ENCODE measurements at regions not wholly inside any gene's neighbourhood (a gene's known extent, or its start where the extent isn't known, plus 50 kb on each side); places are given as distances from the start of the nearest gene placed in this dataset.
"Not testable (repeated sequence)": the region's sequence is repeated elsewhere in the genome, so short reads cannot be mapped to it uniquely, and the experiment has no call there.

GRCh38 chr2:143875295-143876233 lies 644.4 kb downstream of the ZEB2 start:
- in situ Hi-C loops (cut with HindIII; ENCODE audit: low pct_unique_long_range_greater_than_20kb, low sequenced_read_pairs) = no loop called here

GRCh38 chr2:143873886-143874285 lies 646.0 kb downstream of the ZEB2 start:
- DNase-seq (ENCODE audit: low read depth, low spot score) = no peak
- in situ Hi-C loops (cut with HindIII; ENCODE audit: low pct_unique_long_range_greater_than_20kb, low sequenced_read_pairs) = no loop called here

More at GRCh38 chr2:143875295-143876233, 644.4 kb downstream of the ZEB2 start:
- no peak for DNase-seq (ENCODE audit: low read depth, low spot score)

DNA sequence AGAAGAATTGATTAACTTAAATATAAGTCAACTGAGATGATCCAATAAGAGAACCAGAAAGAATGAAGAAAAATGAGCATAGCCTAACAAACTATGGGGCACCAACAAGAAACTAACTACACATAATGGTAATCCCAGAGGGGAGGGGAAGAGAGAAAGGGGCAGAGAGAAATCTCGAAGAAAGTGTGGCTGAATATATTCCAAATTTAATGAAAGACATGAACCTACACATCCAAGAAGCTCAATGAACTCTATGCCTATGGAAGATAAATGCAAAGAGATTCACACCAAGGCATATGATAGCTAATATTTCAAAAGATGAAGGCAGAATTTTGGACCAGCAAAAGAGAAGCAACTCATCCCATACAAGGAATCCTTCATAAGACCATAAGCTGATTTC lies 649.2 kb downstream of the ZEB2 start:
- DNase-seq (ENCODE audit: low read depth, low spot score) = no peak
- in situ Hi-C loops (cut with HindIII; ENCODE audit: low pct_unique_long_range_greater_than_20kb, low sequenced_read_pairs) = no loop called here

- in situ Hi-C loops (cut with HindIII; ENCODE audit: low pct_unique_long_range_greater_than_20kb, low sequenced_read_pairs) = no loop called here
- DNase-seq (ENCODE audit: low read depth, low spot score) = no peak
These were observed 662.9 kb downstream of the ZEB2 start for GRCh38 chr2:143856978-143857377.

- in situ Hi-C loops (cut with HindIII; ENCODE audit: low pct_unique_long_range_greater_than_20kb, low sequenced_read_pairs) = no loop called here
- DNase-seq (ENCODE audit: low read depth, low spot score) = no peak
These were observed 667.2 kb downstream of the ZEB2 start for GRCh38 chr2:143852759-143853158.

DNA sequence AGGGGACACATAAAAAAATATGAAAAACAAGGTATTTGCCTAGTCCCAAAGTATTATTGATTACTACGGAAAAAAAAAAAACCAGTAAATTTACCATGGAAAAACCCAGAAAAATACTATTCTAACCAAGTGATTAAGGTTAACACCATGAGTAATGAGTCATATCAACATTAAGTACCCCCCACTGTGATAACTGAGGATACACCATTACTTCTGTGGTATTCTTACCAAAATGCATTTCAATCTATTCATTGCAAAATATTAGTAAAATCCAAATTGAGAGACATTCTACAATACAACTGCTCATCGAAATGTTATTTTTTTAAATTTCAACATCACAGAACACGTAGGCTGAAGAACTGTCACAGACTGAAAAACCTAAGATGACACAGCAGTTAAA lies 669.8 kb downstream of the ZEB2 start:
- in situ Hi-C loops (cut with HindIII; ENCODE audit: low pct_unique_long_range_greater_than_20kb, low sequenced_read_pairs) = no loop called here
- no peak for DNase-seq (ENCODE audit: low read depth, low spot score)

DNA sequence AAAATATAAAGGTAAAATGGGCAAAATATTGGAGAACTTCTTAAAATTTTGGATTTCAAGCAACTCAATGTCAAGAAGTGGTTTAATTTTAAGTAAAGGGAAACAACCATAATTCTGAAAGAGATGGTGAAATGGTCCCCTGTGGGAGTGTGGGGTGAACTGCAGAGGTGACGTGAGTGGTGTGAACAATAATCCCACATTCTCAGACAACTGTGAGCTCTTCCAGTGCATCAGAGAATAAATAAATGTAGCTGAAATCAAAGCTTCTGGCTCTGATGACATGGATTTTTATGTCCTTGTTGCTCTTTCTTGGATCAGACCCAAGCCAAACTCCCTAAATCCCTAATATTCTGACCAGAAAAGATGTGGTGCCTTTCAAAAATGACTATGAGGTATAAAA lies 672.7 kb downstream of the ZEB2 start:
- in situ Hi-C loops (cut with HindIII; ENCODE audit: low pct_unique_long_range_greater_than_20kb, low sequenced_read_pairs) = no loop called here
- no peak for DNase-seq (ENCODE audit: low read depth, low spot score)

- in situ Hi-C loops (cut with HindIII; ENCODE audit: low pct_unique_long_range_greater_than_20kb, low sequenced_read_pairs) = no loop called here
These were observed 674.9 kb downstream of the ZEB2 start for GRCh38 chr2:143844986-143845385.

GRCh38 chr2:143843686-143844085 lies 676.2 kb downstream of the ZEB2 start:
- in situ Hi-C loops (cut with HindIII; ENCODE audit: low pct_unique_long_range_greater_than_20kb, low sequenced_read_pairs) = no loop called here

More at GRCh38 chr2:143844986-143845385, 674.9 kb downstream of the ZEB2 start:
- no peak for DNase-seq (ENCODE audit: low read depth, low spot score)

DNA sequence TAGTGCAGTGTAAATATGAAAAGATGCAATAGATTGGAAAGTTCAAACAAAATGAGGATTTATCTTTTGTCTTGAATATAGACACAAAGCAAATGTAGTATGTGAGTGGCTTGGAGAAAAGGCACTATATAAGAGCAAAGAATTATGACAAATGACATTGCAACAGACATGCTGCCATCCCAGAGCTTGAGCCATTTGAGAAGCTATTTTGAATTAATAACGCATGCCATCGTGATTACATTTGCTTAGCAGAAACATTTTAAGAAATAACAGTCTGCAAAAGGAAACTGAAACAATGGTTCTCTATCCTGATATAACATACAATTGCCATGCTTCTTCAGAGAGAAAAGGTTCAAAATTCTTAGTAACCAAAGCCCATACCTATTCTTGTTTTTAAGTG lies 677.1 kb downstream of the ZEB2 start:
- no peak for DNase-seq (ENCODE audit: low read depth, low spot score)
- in situ Hi-C loops (cut with HindIII; ENCODE audit: low pct_unique_long_range_greater_than_20kb, low sequenced_read_pairs) = no loop called here

More at GRCh38 chr2:143843686-143844085, 676.2 kb downstream of the ZEB2 start:
- no peak for DNase-seq (ENCODE audit: low read depth, low spot score)

DNA sequence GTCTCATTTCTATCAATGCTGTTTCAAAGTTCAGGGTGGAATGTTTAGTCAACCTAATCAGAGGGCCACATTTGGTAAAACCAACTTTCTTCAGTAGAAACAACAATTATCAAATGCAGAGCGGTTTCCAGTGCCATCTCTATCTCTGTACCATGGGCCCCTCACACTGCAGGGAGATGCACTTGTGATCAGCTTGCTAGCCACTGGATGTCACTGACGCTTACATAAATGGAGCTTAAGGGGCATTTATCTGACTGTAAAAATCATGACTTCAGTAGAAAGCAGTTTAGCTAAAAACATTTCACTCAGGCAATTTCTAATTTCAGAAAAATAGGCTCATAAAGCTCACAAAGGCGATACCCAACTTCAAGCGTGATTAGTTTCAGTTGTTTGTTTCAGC lies 678.0 kb downstream of the ZEB2 start:
- no peak for DNase-seq (ENCODE audit: low read depth, low spot score)
- in situ Hi-C loops (cut with HindIII; ENCODE audit: low pct_unique_long_range_greater_than_20kb, low sequenced_read_pairs) = no loop called here

DNA sequence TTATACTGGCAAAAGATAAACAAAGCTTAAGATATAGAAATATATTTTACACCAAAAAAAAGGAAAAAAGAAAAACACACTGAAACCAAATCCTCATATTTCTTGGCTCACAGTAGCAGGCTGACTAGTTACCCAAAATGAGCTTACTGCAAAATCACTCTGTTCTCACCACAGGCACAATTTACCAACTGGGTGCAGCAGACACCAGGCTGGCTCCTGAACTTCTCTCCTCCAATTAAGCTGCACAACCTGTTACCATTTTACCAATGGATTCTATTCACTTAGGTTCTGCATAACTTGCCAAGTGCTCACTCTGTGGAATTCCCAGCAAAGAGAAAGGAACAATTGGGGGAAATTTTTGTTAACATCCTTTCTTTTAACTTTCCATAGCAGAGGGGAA lies 679.3 kb downstream of the ZEB2 start:
- in situ Hi-C loops (cut with HindIII; ENCODE audit: low pct_unique_long_range_greater_than_20kb, low sequenced_read_pairs) = no loop called here
- no peak for DNase-seq (ENCODE audit: low read depth, low spot score)

GRCh38 chr2:143840194-143840593 lies 679.7 kb downstream of the ZEB2 start:
- no peak for DNase-seq (ENCODE audit: low read depth, low spot score)
- in situ Hi-C loops (cut with HindIII; ENCODE audit: low pct_unique_long_range_greater_than_20kb, low sequenced_read_pairs) = no loop called here

DNA sequence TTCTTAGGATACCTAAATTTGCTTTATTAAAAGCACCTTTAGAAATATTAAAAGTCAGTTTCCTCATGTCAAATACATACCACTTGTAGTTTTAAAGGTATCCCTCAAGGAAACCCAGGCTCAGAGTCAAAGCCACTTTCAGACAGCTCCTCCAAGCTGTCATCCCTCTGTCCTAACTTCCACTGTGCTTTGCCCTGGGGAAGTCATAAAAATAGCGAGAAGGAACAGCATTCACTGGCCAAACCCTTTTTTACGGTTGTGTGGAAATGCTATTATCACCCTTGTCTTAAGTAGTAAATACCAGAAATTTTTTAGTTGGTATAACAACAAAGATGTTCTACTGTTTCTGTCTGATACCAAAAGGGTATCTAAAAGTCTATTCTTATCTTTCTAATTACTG lies 680.5 kb downstream of the ZEB2 start:
- no peak for DNase-seq (ENCODE audit: low read depth, low spot score)
- in situ Hi-C loops (cut with HindIII; ENCODE audit: low pct_unique_long_range_greater_than_20kb, low sequenced_read_pairs) = no loop called here

DNA sequence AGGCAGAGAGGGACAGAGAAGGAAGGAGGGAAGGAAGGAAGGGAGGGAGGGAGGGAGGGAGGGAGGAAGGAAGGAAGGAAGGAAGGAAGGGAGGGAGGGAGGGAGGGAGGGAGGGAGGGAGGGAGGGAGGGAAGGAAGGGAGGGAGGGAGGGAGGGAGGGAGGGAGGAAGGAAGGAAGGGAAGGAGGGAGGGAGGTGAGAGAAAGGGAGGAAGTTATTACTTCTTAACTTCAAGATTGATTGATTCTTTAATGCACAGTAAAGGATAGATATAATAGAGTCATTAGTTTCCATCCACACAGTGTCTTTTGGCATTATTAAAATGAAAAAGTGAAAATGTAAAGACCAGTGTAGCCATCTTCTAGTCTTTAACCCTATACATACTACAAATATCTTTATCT lies 682.9 kb downstream of the ZEB2 start:
- in situ Hi-C loops (cut with HindIII; ENCODE audit: low pct_unique_long_range_greater_than_20kb, low sequenced_read_pairs) = not testable (repeated sequence)

DNA sequence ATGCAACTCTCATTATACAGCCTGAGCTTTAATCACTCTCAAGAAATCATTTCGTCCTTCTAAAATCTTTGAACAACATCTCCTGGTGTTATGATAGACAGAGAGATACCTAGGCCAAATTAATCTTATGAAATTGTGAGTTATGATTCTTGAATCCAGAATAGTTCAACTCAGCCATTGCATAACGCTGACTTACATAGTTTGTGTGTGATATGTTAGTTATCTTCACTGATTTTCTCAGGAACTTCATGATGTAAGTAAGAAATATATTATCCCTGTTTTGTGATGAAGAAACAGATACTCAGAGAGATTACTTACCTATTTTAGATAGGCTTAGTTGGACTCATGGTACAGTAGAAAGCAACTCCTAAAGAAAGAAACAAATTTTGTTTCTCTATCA lies 684.4 kb downstream of the ZEB2 start:
- no peak for DNase-seq (ENCODE audit: low read depth, low spot score)
- in situ Hi-C loops (cut with HindIII; ENCODE audit: low pct_unique_long_range_greater_than_20kb, low sequenced_read_pairs) = no loop called here

More for the DNA sequence above, 682.9 kb downstream of the ZEB2 start:
- DNase-seq (ENCODE audit: low read depth, low spot score) = not testable (repeated sequence)

DNA sequence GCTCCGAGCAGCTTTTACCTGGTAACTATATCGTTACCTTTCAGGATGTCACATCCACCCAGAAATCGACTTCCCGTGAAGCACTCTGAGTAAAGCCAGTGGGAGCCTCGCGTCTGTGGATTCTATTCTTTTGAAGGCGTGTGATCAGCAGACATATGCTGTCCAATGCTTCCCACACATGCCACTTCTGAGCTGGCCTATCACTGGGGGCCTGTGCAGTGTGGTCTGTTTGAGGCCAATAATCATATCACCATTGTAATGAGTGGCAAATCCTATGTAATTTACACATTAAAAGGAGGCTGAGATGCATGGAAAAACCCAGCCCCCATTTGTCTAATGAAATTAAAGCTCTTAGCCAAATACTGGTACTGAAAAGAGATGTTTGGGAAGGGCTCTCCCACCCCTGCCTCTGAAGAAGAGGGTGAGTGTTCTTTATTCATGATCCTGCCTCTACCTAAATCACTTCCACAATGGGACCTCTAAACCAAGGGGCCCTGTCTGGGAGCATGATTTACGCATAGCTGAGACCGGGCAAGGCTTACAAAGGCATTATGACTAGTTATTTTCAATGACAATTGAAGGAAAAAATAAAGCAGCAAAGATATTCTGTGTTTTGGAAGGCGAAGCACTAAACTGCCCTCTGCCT lies 686.8 kb downstream of the ZEB2 start:
- no peak for DNase-seq (ENCODE audit: low read depth, low spot score)
- in situ Hi-C loops (cut with HindIII; ENCODE audit: low pct_unique_long_range_greater_than_20kb, low sequenced_read_pairs) = no loop called here

GRCh38 chr2:143830476-143830875 lies 689.4 kb downstream of the ZEB2 start:
- in situ Hi-C loops (cut with HindIII; ENCODE audit: low pct_unique_long_range_greater_than_20kb, low sequenced_read_pairs) = no loop called here

More at GRCh38 chr2:143830476-143830875, 689.4 kb downstream of the ZEB2 start:
- no peak for DNase-seq (ENCODE audit: low read depth, low spot score)

All from SK-MEL-5 (cell line).